GM12878 (cell line): ENCODE measurements at regions not wholly inside any gene's neighbourhood (a gene's known extent, or its start where the extent isn't known, plus 50 kb on each side); places are given as distances from the start of the nearest gene placed in this dataset.

Experiments
- ATAC-seq: fragments of 200-7000 bp; cut with Tn5 transposase; 3 replicates; pipeline ENCODE4 v1.9.1; 2020; ENCODE audit warnings: mild to moderate bottlenecking, moderate library complexity
- BruUV-seq: library from RNA; stranded (reverse); fragments of 400-500 nt; replicated peaks from 2 replicates; lab custom pipeline; 2021; lab: Mats Ljungman, UMichigan
- CTCF ChIA-PET: fragments of 300-600 bp; sonication (Branson Sonifier 250); formaldehyde crosslinking; extraction: SDS; loops from one replicate; lab custom pipeline; 2021; ENCODE audit warnings: inconsistent platforms; lab: Yijun Ruan, JAX
- POLR2A ChIA-PET: fragments of 350-600 bp; formaldehyde crosslinking; extraction: SDS; loops from one replicate; lab custom pipeline; 2021; ENCODE audit warnings: inconsistent platforms; lab: Charles Lee
- RAD21 ChIA-PET: fragments of 300-600 bp; sonication (Branson Sonifier 250); formaldehyde crosslinking; loops from one replicate; lab custom pipeline; 2023; ENCODE audit warnings: antibody characterized with exemption; ENCODE audit not compliant: unreplicated experiment; lab: Charles Lee
- SMC1A ChIA-PET: fragments of 300-600 bp; sonication (Branson Sonifier 250); formaldehyde crosslinking; loops from one replicate; lab custom pipeline; 2023; ENCODE audit not compliant: unreplicated experiment, uncharacterized antibody; lab: Charles Lee
- DNase-seq: peaks from one replicate; pipeline ENCODE4 v3.0.0-alpha.2; 2011; ENCODE audit warnings: low read depth, low spot score
- FAIRE-seq: peaks from 3 replicates; lab custom pipeline; 2011; peaks lifted over from hg19 to GRCh38; lab: Jason Lieb, UNC
- H2AFZ ChIP-seq: 2 replicates; pipeline ENCODE4 v1.6.0; 2011; ENCODE audit warnings: low read depth, low read length, control low read depth; ENCODE audit not compliant: control insufficient read depth
- H3K27ac ChIP-seq: 2 replicates; pipeline ENCODE4 v1.5.1; 2011; ENCODE audit warnings: control low read depth; ENCODE audit not compliant: control insufficient read depth, insufficient read depth
- H3K27me3 ChIP-seq, 2 experiments: replicated peaks in 1 of 2; 2 replicates each; pipeline versions ENCODE4 v1.6.0 to v1.6.1; 2011; ENCODE audit warnings: low read length in 1 of 2; ENCODE audit not compliant: control insufficient read depth in 2 of 2, insufficient read depth in 2 of 2
- H3K36me3 ChIP-seq, 2 experiments: 2 replicates each; pipeline ENCODE4 v1.5.1; 2011; ENCODE audit warnings: low read length in 1 of 2; ENCODE audit not compliant: control insufficient read depth in 2 of 2, insufficient read depth in 2 of 2
- H3K4me1 ChIP-seq: 2 replicates; pipeline ENCODE4 v1.6.1; 2011; ENCODE audit warnings: mild to moderate bottlenecking, low read length, moderate library complexity, mixed read lengths; ENCODE audit not compliant: control insufficient read depth, insufficient read depth
- H3K4me2 ChIP-seq: 2 replicates; pipeline ENCODE4 v1.6.0; 2011; ENCODE audit warnings: control low read depth; ENCODE audit not compliant: control insufficient read depth, insufficient read depth
- H3K4me3 ChIP-seq: fragments of 200-600 bp; sonication (generic); 2 replicates; pipeline ENCODE4 v1.5.1; 2016
- H3K79me2 ChIP-seq: 2 replicates; pipeline ENCODE4 v1.6.0; 2011; ENCODE audit warnings: low read length; ENCODE audit not compliant: control insufficient read depth, insufficient read depth
- H3K9ac ChIP-seq: 2 replicates; pipeline ENCODE4 v1.8.0; 2011; ENCODE audit warnings: low read length, control low read depth, mixed read lengths; ENCODE audit not compliant: control insufficient read depth, insufficient read depth
- H3K9me3 ChIP-seq: replicated peaks from 3 replicates; pipeline ENCODE4 v1.5.1; 2011; ENCODE audit warnings: mild to moderate bottlenecking, low read length; ENCODE audit not compliant: control insufficient read depth, insufficient read depth
- H4K20me1 ChIP-seq: 2 replicates; pipeline ENCODE4 v1.6.0; 2011; ENCODE audit not compliant: control insufficient read depth, insufficient read depth
- CHD2 ChIP-seq: IDR thresholded peaks from 2 replicates; pipeline ENCODE4 v1.6.1; 2011; ENCODE audit warnings: low read depth, low read length, improper control_type of control experiment, borderline replicate concordance
- NR2C2 ChIP-seq: IDR thresholded peaks from 2 replicates; pipeline ENCODE4 v1.6.1; 2011; ENCODE audit warnings: borderline replicate concordance, low read depth; ENCODE audit not compliant: control insufficient read depth, insufficient read length
- SMARCA5 ChIP-seq: fragments of 450-650 bp; IDR thresholded peaks from 2 replicates; pipeline ENCODE4 v1.6.1; 2017; ENCODE audit warnings: mild to moderate bottlenecking
- TARDBP ChIP-seq: IDR thresholded peaks from 2 replicates; pipeline ENCODE4 v1.6.1; 2016; ENCODE audit warnings: borderline replicate concordance
- TCF7 ChIP-seq: IDR thresholded peaks from 2 replicates; pipeline ENCODE4 v1.6.1; 2014; ENCODE audit warnings: antibody characterized with exemption, borderline replicate concordance
- WGBS: methylation state at CpG from one replicate; pipeline ENCODE4 v1.1.6; 2016; ENCODE audit warnings: low lambda C conversion rate; ENCODE audit not compliant: insufficient replicate concordance, insufficient coverage; ENCODE audit errors: missing lambda C conversion rate; 5-methylcytosine and 5-hydroxymethylcytosine counted together
- in situ Hi-C: fragments of 300-500 bp; cut with MboI; formaldehyde crosslinking; loops from 9 replicates; pipeline ENCODE4 v1.14.3; 2018; ENCODE audit warnings: mixed read lengths
- intact Hi-C: fragments of 100-400 bp; cut with micrococcal nuclease; formaldehyde crosslinking; loops from one replicate; pipeline ENCODE4 v1.14.2; 2022; ENCODE audit not compliant: unreplicated experiment
- TF ChIP-seq, protein P1 (sequence below): IDR thresholded peaks from 2 replicates; pipeline ENCODE4 v1.6.1; 2012; ENCODE audit warnings: low read depth, low read length, improper control_type of control experiment
- TF ChIP-seq, protein P2 (sequence below): fragments of 450-650 bp; formaldehyde crosslinking; IDR thresholded peaks from 2 replicates; pipeline ENCODE4 v1.4.0; 2020; ENCODE audit warnings: mild to moderate bottlenecking, moderate library complexity

DNA sequence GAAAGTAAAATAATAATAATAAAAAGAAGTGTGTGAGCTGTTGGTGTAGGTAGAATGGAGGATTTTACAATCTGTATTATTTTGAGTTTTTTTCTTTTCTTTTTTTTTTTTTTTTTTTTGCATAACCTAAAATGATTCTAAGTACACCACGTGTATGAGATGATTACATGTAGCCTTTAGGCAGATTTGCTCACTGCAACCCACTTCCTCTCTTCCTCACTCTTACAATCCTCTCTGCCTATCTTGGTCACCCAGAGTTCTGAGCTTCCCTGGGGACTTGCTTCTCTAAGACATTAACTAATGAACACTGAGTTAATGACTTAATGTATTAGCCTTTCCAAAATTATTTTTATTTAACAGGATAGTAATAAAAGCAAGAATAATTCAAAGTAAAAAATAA, 1169.6 kb downstream of the EFNB2 start (continued):
- no peak for TF ChIP-seq NR2C2
- TF ChIP-seq SMARCA5: no peak
- TF ChIP-seq, protein P1, sequence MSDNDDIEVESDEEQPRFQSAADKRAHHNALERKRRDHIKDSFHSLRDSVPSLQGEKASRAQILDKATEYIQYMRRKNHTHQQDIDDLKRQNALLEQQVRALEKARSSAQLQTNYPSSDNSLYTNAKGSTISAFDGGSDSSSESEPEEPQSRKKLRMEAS: no peak
- TF ChIP-seq CHD2: no peak
- TF ChIP-seq TARDBP: no peak

DNA sequence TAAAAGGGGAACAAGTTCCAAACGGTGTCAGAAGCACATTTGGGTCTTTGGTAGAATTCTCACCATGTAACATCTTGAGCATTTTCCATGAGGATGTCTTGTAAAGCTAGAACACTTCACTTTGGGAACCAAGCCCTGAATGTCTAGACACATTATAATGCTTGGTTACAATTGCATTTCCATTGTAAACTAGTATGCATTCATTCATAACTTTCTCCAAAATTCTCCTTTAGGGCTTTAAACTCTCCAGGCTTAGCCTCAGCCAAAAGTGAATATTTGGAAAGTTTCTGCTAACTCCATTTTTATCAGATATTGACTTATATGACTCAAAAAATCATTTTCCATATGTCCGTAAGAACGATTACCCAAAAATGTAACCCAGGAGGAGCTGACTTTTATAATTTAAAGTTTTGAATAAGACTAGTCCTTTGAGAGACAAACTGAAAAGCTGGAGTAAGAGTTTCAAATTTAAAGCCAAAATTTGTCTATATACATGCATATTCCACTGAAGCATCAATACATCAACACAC, 1170.4 kb downstream of the EFNB2 start:
- H4K20me1 ChIP-seq: no peaks in the 10 kb centered on the region
- SMC1A ChIA-PET: interaction anchor here (1.2 kb wide), 1 partner anchor 8 kb away, joined by 3 read pairs; no protein-coding TSS in a partner anchor
- no peak for TF ChIP-seq TCF7
- TF ChIP-seq, protein P2, sequence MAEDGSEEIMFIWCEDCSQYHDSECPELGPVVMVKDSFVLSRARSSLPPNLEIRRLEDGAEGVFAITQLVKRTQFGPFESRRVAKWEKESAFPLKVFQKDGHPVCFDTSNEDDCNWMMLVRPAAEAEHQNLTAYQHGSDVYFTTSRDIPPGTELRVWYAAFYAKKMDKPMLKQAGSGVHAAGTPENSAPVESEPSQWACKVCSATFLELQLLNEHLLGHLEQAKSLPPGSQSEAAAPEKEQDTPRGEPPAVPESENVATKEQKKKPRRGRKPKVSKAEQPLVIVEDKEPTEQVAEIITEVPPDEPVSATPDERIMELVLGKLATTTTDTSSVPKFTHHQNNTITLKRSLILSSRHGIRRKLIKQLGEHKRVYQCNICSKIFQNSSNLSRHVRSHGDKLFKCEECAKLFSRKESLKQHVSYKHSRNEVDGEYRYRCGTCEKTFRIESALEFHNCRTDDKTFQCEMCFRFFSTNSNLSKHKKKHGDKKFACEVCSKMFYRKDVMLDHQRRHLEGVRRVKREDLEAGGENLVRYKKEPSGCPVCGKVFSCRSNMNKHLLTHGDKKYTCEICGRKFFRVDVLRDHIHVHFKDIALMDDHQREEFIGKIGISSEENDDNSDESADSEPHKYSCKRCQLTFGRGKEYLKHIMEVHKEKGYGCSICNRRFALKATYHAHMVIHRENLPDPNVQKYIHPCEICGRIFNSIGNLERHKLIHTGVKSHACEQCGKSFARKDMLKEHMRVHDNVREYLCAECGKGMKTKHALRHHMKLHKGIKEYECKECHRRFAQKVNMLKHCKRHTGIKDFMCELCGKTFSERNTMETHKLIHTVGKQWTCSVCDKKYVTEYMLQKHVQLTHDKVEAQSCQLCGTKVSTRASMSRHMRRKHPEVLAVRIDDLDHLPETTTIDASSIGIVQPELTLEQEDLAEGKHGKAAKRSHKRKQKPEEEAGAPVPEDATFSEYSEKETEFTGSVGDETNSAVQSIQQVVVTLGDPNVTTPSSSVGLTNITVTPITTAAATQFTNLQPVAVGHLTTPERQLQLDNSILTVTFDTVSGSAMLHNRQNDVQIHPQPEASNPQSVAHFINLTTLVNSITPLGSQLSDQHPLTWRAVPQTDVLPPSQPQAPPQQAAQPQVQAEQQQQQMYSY: no peak
- H2AFZ ChIP-seq: no peak overlapping the region
- H3K4me3 ChIP-seq: no peak overlapping the region
- no peaks in the 10 kb centered on the region for H3K27me3 ChIP-seq
- WGBS: 24% methylated on average over 3 of the region's 3 CpGs
- H3K4me2 ChIP-seq: no peak overlapping the region
- no peak overlapping the region for H3K9ac ChIP-seq
- BruUV-seq: no TSS peak
- H3K4me1 ChIP-seq: no peaks in the 10 kb centered on the region
- intact Hi-C loops (no loop called here), in situ Hi-C loops (no loop called here)
- no peaks in the 10 kb centered on the region for H3K9me3 ChIP-seq
- POLR2A ChIA-PET: interaction anchor here (0.5 kb wide), 1 partner anchor 1030 kb away, joined by 5 read pairs; no protein-coding TSS in a partner anchor
- no peak for ATAC-seq
- no peak for FAIRE-seq
- CTCF ChIA-PET: no interaction called here
- no peak for DNase-seq
- H3K79me2 ChIP-seq: no peaks in the 10 kb centered on the region
- H3K36me3 ChIP-seq: no peaks in the 10 kb centered on the region
- H3K27ac ChIP-seq: no peak overlapping the region
- RAD21 ChIA-PET: no interaction called here
